CD4-positive, CD25-positive, alpha-beta regulatory T cell (primary cell): ENCODE measurements at regions not wholly inside any gene's neighbourhood (a gene's known extent, or its start where the extent isn't known, plus 50 kb on each side); places are given as distances from the start of the nearest gene placed in this dataset.

Experiments used
- ATAC-seq, 2 donors: fragments of 150-1000 bp; cut with Tn5 transposase; one replicate each; pipeline ENCODE4 v1.10.0; 2021; ENCODE audit warnings: low read depth in 2 of 2, moderate number of reproducible peaks in 2 of 2, moderate library complexity in 1 of 2
- DNase-seq, 3 donors: peaks; one replicate each; pipeline versions ENCODE4 v3.0.0 to v3.0.0-alpha.2; 2012 to 2022; ENCODE audit warnings: mixed read lengths in 1 of 3
- H3K27ac ChIP-seq: one replicate; pipeline ENCODE4 v1.7.0; 2013; ENCODE audit warnings: mild to moderate bottlenecking, low read length; ENCODE audit not compliant: insufficient read depth, poor library complexity, severe bottlenecking
- H3K27me3 ChIP-seq: one replicate; pipeline ENCODE4 v1.7.0; 2013; ENCODE audit warnings: low read length; ENCODE audit not compliant: control insufficient read depth, insufficient read depth
- H3K36me3 ChIP-seq: one replicate; pipeline ENCODE4 v1.7.0; 2013; ENCODE audit warnings: mild to moderate bottlenecking, low read length, moderate library complexity; ENCODE audit not compliant: control insufficient read depth, insufficient read depth
- H3K4me1 ChIP-seq: 2 replicates; pipeline ENCODE4 v1.7.0; 2013; ENCODE audit warnings: mild to moderate bottlenecking, low read length; ENCODE audit not compliant: insufficient read depth, control insufficient read depth, poor library complexity, severe bottlenecking
- H3K4me3 ChIP-seq: one replicate; pipeline ENCODE4 v1.7.0; 2013; ENCODE audit warnings: low read depth, mild to moderate bottlenecking, low read length, moderate library complexity
- H3K9me3 ChIP-seq, 2 experiments: 1 replicate in 1 of 2; 2 replicates in 1 of 2; pipeline ENCODE4 v1.7.0; 2013; ENCODE audit warnings: low read length in 2 of 2, mild to moderate bottlenecking in 1 of 2, moderate library complexity in 1 of 2; ENCODE audit not compliant: control insufficient read depth in 2 of 2
- H3K27ac Mint-ChIP-seq, 3 donors: one replicate each; pipeline ENCODE4 v1.8.0; 2020 to 2022; ENCODE audit warnings: mild to moderate bottlenecking in 3 of 3, mixed read lengths in 3 of 3, moderate library complexity in 2 of 3
- H3K27me3 Mint-ChIP-seq: one replicate; pipeline ENCODE4 v1.8.0; 2022; ENCODE audit warnings: mild to moderate bottlenecking, mixed read lengths
- H3K36me3 Mint-ChIP-seq: one replicate; pipeline ENCODE4 v1.8.0; 2020; ENCODE audit warnings: mixed read lengths
- H3K4me1 Mint-ChIP-seq, 4 donors: one replicate each; pipeline ENCODE4 v1.8.0; 2020 to 2022; ENCODE audit warnings: mixed read lengths in 4 of 4, mild to moderate bottlenecking in 1 of 4
- H3K4me3 Mint-ChIP-seq, 4 donors: one replicate each; pipeline ENCODE4 v1.8.0; 2020 to 2022; ENCODE audit warnings: mild to moderate bottlenecking in 4 of 4, mixed read lengths in 4 of 4, moderate library complexity in 3 of 4
- H3K9me3 Mint-ChIP-seq, 7 donors: one replicate each; pipeline ENCODE4 v1.8.0; 2020 to 2022; ENCODE audit warnings: mixed read lengths in 7 of 7, mild to moderate bottlenecking in 3 of 7, moderate library complexity in 2 of 7

- Mint-ChIP-seq H3K36me3 (no peaks in the 10 kb centered on the region), H3K4me1 (no peaks in the 10 kb centered on the region), H3K4me3 (no peak overlapping the region), H3K27ac (no peak overlapping the region), H3K27me3 (peaks cover 4% of the 10 kb centered on the region), H3K9me3 (no peaks in the 10 kb centered on the region)
- no peaks in the 10 kb centered on the region for H3K9me3 ChIP-seq
- H3K4me3 ChIP-seq, result no peak overlapping the region
- H3K4me1 ChIP-seq, result no peaks in the 10 kb centered on the region
- no peaks in the 10 kb centered on the region for H3K36me3 ChIP-seq
- no peaks in the 10 kb centered on the region for H3K27me3 ChIP-seq
- ATAC-seq (no peak), DNase-seq (no peak)
- H3K27ac ChIP-seq, result no peak overlapping the region
These were observed 187.6 kb downstream of the CD83 start for GRCh38 chr6:14305131-14305530.

- Mint-ChIP-seq H3K4me3 (no peak overlapping the region), H3K36me3 (no peaks in the 10 kb centered on the region), H3K27ac (no peak overlapping the region), H3K27me3 (peaks cover 4% of the 10 kb centered on the region), H3K9me3 (no peaks in the 10 kb centered on the region), H3K4me1 (no peaks in the 10 kb centered on the region)
- H3K4me3 ChIP-seq, result no peak overlapping the region
- H3K36me3 ChIP-seq, result no peaks in the 10 kb centered on the region
- DNase-seq (no peak), ATAC-seq (no peak)
- no peaks in the 10 kb centered on the region for H3K9me3 ChIP-seq
- H3K27me3 ChIP-seq, result no peaks in the 10 kb centered on the region
- H3K27ac ChIP-seq, result no peak overlapping the region
- no peaks in the 10 kb centered on the region for H3K4me1 ChIP-seq
These were observed 188.1 kb downstream of the CD83 start for GRCh38 chr6:14305624-14306023.

GRCh38 chr6:14306151-14306906 lies 188.8 kb downstream of the CD83 start:
- Histone ChIP-seq H3K27me3 (no peaks in the 10 kb centered on the region), H3K36me3 (no peaks in the 10 kb centered on the region), H3K4me3 (no peak overlapping the region), H3K27ac (no peak overlapping the region), H3K4me1 (no peaks in the 10 kb centered on the region), H3K9me3 (no peaks in the 10 kb centered on the region)
- peaks cover 4% of the 10 kb centered on the region for H3K27me3 Mint-ChIP-seq
- no peak overlapping the region for H3K4me3 Mint-ChIP-seq
- DNase-seq (no peak), ATAC-seq (no peak)
- H3K36me3 Mint-ChIP-seq, result no peaks in the 10 kb centered on the region
- peak overlapping the region in 1 of 3 donors; percentile 7 for H3K27ac Mint-ChIP-seq
- no peaks in the 10 kb centered on the region for H3K4me1 Mint-ChIP-seq
- H3K9me3 Mint-ChIP-seq, result no peaks in the 10 kb centered on the region

GRCh38 chr6:14309516-14309915 lies 191.9 kb downstream of the CD83 start:
- Mint-ChIP-seq H3K4me3 (no peak overlapping the region), H3K9me3 (peaks cover 0 to 4% (median 0%) of the 10 kb centered on the region in 7 donors), H3K27ac (no peak overlapping the region), H3K4me1 (no peaks in the 10 kb centered on the region), H3K36me3 (no peaks in the 10 kb centered on the region), H3K27me3 (peaks cover 9% of the 10 kb centered on the region)
- Histone ChIP-seq H3K36me3 (no peaks in the 10 kb centered on the region), H3K4me3 (no peak overlapping the region), H3K4me1 (no peaks in the 10 kb centered on the region), H3K9me3 (no peaks in the 10 kb centered on the region), H3K27me3 (no peaks in the 10 kb centered on the region), H3K27ac (no peak overlapping the region)
- ATAC-seq (no peak), DNase-seq (no peak)

GRCh38 chr6:14309951-14310445 lies 192.4 kb downstream of the CD83 start:
- Mint-ChIP-seq H3K4me3 (no peak overlapping the region), H3K27ac (no peak overlapping the region), H3K27me3 (peaks cover 9% of the 10 kb centered on the region), H3K4me1 (no peaks in the 10 kb centered on the region), H3K9me3 (peaks cover 0 to 4% (median 0%) of the 10 kb centered on the region in 7 donors), H3K36me3 (no peaks in the 10 kb centered on the region)
- DNase-seq, result no peak
- Histone ChIP-seq H3K27ac (no peak overlapping the region), H3K4me1 (no peaks in the 10 kb centered on the region), H3K4me3 (no peak overlapping the region), H3K36me3 (no peaks in the 10 kb centered on the region), H3K9me3 (no peaks in the 10 kb centered on the region), H3K27me3 (no peaks in the 10 kb centered on the region)
- no peak for ATAC-seq

- H3K36me3 ChIP-seq, result no peaks in the 10 kb centered on the region
- Mint-ChIP-seq H3K4me1 (no peaks in the 10 kb centered on the region), H3K9me3 (peaks cover 0 to 4% (median 0%) of the 10 kb centered on the region in 7 donors), H3K36me3 (no peaks in the 10 kb centered on the region), H3K4me3 (no peak overlapping the region), H3K27me3 (peaks cover 9% of the 10 kb centered on the region), H3K27ac (no peak overlapping the region)
- no peaks in the 10 kb centered on the region for H3K9me3 ChIP-seq
- DNase-seq (no peak), ATAC-seq (no peak)
- no peaks in the 10 kb centered on the region for H3K4me1 ChIP-seq
- no peak overlapping the region for H3K27ac ChIP-seq
- no peaks in the 10 kb centered on the region for H3K27me3 ChIP-seq
- H3K4me3 ChIP-seq, result no peak overlapping the region
These were observed 193.4 kb downstream of the CD83 start for GRCh38 chr6:14310960-14311359.

GRCh38 chr6:14312587-14312986 lies 195.0 kb downstream of the CD83 start:
- Histone ChIP-seq H3K27ac (no peak overlapping the region), H3K27me3 (no peaks in the 10 kb centered on the region), H3K9me3 (no peaks in the 10 kb centered on the region), H3K4me1 (no peaks in the 10 kb centered on the region), H3K36me3 (no peaks in the 10 kb centered on the region), H3K4me3 (no peak overlapping the region)
- ATAC-seq, result no peak
- Mint-ChIP-seq H3K9me3 (peaks cover 0 to 4% (median 0%) of the 10 kb centered on the region in 7 donors), H3K4me1 (peaks cover 0 to 4% (median 2%) of the 10 kb centered on the region in 4 donors), H3K36me3 (no peaks in the 10 kb centered on the region), H3K27me3 (peaks cover 5% of the 10 kb centered on the region), H3K27ac (no peak overlapping the region), H3K4me3 (no peak overlapping the region)
- no peak for DNase-seq

GRCh38 chr6:14313248-14313647 lies 195.7 kb downstream of the CD83 start:
- no peak overlapping the region for H3K4me3 ChIP-seq
- H3K9me3 ChIP-seq, result no peaks in the 10 kb centered on the region
- peaks cover 6% of the 10 kb centered on the region for H3K27me3 Mint-ChIP-seq
- ATAC-seq (no peak), DNase-seq (no peak)
- no peaks in the 10 kb centered on the region for H3K36me3 Mint-ChIP-seq
- H3K4me1 ChIP-seq, result no peaks in the 10 kb centered on the region
- no peaks in the 10 kb centered on the region for H3K27me3 ChIP-seq
- peak overlapping the region in 1 of 3 donors; percentile 22 for H3K27ac Mint-ChIP-seq
- H3K4me3 Mint-ChIP-seq, result no peak overlapping the region
- peaks cover 0 to 4% (median 0%) of the 10 kb centered on the region in 7 donors for H3K9me3 Mint-ChIP-seq
- H3K27ac ChIP-seq, result no peak overlapping the region
- H3K36me3 ChIP-seq, result no peaks in the 10 kb centered on the region
- peaks cover 0 to 4% (median 3%) of the 10 kb centered on the region in 4 donors for H3K4me1 Mint-ChIP-seq
